Lower leg skin (tissue), 4 donors: ENCODE measurements at regions not wholly inside any gene's neighbourhood (a gene's known extent, or its start where the extent isn't known, plus 50 kb on each side); places are given as distances from the start of the nearest gene placed in this dataset.

Experiments
- DNase-seq, 2 donors: peaks; one replicate each; pipeline ENCODE4 v3.0.0-alpha.2; 2019; ENCODE audit warnings: low spot score in 2 of 2
- H3K4me3 ChIP-seq: fragments of 200-600 bp; sonication (generic); 2 replicates; pipeline ENCODE4 v1.5.1; 2017; ENCODE audit warnings: mild to moderate bottlenecking, low read depth; ENCODE audit not compliant: poor library complexity, severe bottlenecking
- CTCF ChIP-seq, 3 donors: fragments of 450-650 bp; IDR thresholded peaks; one replicate each; pipeline ENCODE4 v1.5.1; 2016; ENCODE audit warnings: antibody characterized with exemption in 3 of 3, mild to moderate bottlenecking in 3 of 3, moderate library complexity in 2 of 3
- POLR2A ChIP-seq, 2 donors: fragments of 450-650 bp; IDR thresholded peaks; one replicate each; pipeline ENCODE4 v1.6.1; 2016 to 2017; ENCODE audit warnings: antibody characterized with exemption in 2 of 2, mild to moderate bottlenecking in 1 of 2, moderate library complexity in 1 of 2
- WGBS, 2 donors: methylation state at CpG; one replicate each; pipeline ENCODE4 v1.1.5; 2018; 5-methylcytosine and 5-hydroxymethylcytosine counted together
- intact Hi-C: fragments of 100-400 bp; cut with DNase I; formaldehyde crosslinking; loops from one replicate; pipeline ENCODE4 v1.15.0; 2023; ENCODE audit warnings: low total_unique reads

- intact Hi-C loops = no loop called here
- TF ChIP-seq CTCF (IDR thresholded peaks at IDR 0.05) (no peak), POLR2A (IDR thresholded peaks at IDR 0.05) (no peak)
- WGBS, 2 donors = 88 to 99% methylated on average over 5 of the region's 5 CpGs
- H3K4me3 ChIP-seq = no peak overlapping the region
- DNase-seq = no peak
Measured at GRCh38 chr9:108070861-108071260, 581.3 kb upstream of the KLF4 start.

GRCh38 chr9:108069991-108070390 lies 580.4 kb upstream of the KLF4 start:
- no peak for DNase-seq
- TF ChIP-seq CTCF (IDR thresholded peaks at IDR 0.05) (no peak), POLR2A (IDR thresholded peaks at IDR 0.05) (no peak)
- intact Hi-C loops = no loop called here
- no peak overlapping the region for H3K4me3 ChIP-seq
- 81 to 88% methylated on average over 1 of the region's 1 CpG for WGBS, 2 donors

GRCh38 chr9:108062680-108063079 lies 573.1 kb upstream of the KLF4 start:
- no peak overlapping the region for H3K4me3 ChIP-seq
- intact Hi-C loops = no loop called here
- TF ChIP-seq POLR2A (IDR thresholded peaks at IDR 0.05) = no peak
- no peak for TF ChIP-seq CTCF (IDR thresholded peaks at IDR 0.05)
- 91 to 92% methylated on average over 8 of the region's 8 CpGs for WGBS, 2 donors
- DNase-seq = no peak

GRCh38 chr9:108060175-108060574 lies 570.6 kb upstream of the KLF4 start:
- H3K4me3 ChIP-seq = no peak overlapping the region
- 89 to 93% methylated on average over 5 of the region's 5 CpGs for WGBS, 2 donors
- intact Hi-C loops = no loop called here
- no peak for DNase-seq
- TF ChIP-seq POLR2A (IDR thresholded peaks at IDR 0.05) (no peak), CTCF (IDR thresholded peaks at IDR 0.05) (no peak)

GRCh38 chr9:108058135-108058814 lies 568.7 kb upstream of the KLF4 start:
- H3K4me3 ChIP-seq = no peak overlapping the region
- 89% methylated on average over 6 of the region's 6 CpGs for WGBS, 2 donors
- intact Hi-C loops = no loop called here
- TF ChIP-seq CTCF (IDR thresholded peaks at IDR 0.05) (no peak), POLR2A (IDR thresholded peaks at IDR 0.05) (no peak)
- no peak for DNase-seq
